ENCODE measurements at regions not wholly inside any gene's neighbourhood (a gene's known extent, or its start where the extent isn't known, plus 50 kb on each side); places are given as distances from the start of the nearest gene placed in this dataset.

- TF ChIP-seq CTCF (IDR thresholded peaks at IDR 0.05; ENCODE audit: low read depth, low read length) (no peak), POLR2A (IDR thresholded peaks at IDR 0.05; ENCODE audit: extremely low read depth, insufficient read length) (no peak), MAX (IDR thresholded peaks at IDR 0.05; ENCODE audit: low read depth, low read length) (no peak)
These were observed 239.5 kb downstream of the SATB1 start for GRCh38 chr3:18185624-18186023.

Data from NB4 (cell line).